CD4-positive, alpha-beta T cell treated with Interleukin-4 for 4 hours (primary cell): ENCODE measurements at regions not wholly inside any gene's neighbourhood (a gene's known extent, or its start where the extent isn't known, plus 50 kb on each side); places are given as distances from the start of the nearest gene placed in this dataset.
"Not testable (repeated sequence)": the region's sequence is repeated elsewhere in the genome, so short reads cannot be mapped to it uniquely, and the experiment has no call there.

Experiments used
- DNase-seq: peaks from one replicate; pipeline ENCODE4 v3.0.0-alpha.2; 2020

- no peak for DNase-seq
These were observed 714.3 kb downstream of the MATN1 start for GRCh38 chr1:30008998-30009657.

DNA sequence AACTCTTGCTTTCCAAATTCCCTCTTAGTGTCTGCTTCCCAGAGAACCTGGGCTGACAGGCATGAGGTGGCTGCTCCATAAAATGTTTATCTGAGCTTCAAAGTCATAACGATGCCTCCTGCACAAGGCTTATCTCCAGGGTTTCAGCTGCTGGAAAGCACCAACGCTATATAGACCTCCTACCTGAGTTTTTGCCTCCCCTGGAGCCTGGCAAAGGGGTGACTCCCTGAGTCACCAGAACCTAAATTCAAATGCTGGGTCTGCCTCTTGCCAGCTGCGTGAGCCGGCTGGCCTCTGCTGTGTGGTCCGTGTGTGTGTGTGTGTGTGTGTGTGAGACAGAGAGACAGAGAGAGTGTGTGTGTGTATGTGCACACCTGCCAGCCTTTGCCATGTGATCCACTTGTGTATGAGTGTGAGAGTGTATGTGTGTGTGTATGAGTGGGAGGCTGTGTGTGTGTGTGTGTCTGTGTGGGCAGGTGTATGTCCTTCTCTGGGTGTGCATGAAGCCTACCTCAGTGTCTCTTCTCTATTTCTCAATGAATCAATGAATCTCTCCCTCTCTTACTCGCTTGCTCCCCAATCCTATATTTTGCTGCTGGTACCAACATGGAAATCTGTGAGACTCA lies 714.9 kb downstream of the MATN1 start:
- DNase-seq, result no peak

DNA sequence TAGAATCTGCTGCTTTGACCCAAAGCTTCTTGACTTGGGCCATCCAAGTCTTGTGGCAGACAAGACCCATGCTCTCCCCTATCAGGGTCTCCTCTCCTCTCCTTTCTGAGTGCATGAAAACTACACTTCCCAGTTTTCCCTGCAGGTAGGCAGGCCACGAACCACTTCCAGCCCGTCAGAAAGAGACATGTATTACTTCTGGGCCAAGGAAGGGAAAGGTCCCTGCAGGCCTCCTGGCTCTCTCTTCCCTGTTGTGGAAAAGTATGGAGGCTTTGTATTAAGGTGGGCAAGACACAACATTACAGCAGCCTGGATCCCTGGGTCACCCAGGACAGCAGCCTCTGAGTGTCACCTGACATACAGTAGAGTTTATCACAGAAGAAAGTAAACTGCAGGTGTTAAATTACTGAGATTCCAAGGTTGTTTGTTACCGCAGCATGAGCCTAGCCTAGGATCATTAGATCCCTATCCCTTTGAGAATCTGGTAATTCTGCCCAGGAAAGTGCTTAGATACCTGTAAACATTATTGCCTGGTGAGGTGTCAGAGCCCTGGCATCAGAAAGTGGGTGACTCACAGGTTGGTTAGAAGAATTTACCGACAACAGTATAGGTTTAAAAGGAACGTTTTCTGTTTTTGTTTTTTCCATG lies 717.3 kb downstream of the MATN1 start:
- DNase-seq, result no peak

DNA sequence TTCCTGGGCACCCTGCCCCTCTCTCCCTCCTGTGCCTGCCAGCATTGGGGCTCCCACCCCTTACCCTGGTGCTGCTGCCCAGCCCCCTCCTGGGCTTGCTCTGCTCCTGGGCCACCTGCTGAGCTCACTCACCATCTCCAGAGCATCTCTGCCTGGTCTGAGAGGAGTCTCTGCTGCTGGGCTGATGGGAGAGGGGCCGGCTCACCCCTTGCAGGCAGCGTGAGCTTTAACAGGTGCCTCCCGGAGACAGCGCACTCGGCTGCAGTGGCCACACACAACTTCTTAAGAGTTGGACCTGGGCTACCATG lies 721.7 kb downstream of the MATN1 start:
- DNase-seq, result no peak

DNA sequence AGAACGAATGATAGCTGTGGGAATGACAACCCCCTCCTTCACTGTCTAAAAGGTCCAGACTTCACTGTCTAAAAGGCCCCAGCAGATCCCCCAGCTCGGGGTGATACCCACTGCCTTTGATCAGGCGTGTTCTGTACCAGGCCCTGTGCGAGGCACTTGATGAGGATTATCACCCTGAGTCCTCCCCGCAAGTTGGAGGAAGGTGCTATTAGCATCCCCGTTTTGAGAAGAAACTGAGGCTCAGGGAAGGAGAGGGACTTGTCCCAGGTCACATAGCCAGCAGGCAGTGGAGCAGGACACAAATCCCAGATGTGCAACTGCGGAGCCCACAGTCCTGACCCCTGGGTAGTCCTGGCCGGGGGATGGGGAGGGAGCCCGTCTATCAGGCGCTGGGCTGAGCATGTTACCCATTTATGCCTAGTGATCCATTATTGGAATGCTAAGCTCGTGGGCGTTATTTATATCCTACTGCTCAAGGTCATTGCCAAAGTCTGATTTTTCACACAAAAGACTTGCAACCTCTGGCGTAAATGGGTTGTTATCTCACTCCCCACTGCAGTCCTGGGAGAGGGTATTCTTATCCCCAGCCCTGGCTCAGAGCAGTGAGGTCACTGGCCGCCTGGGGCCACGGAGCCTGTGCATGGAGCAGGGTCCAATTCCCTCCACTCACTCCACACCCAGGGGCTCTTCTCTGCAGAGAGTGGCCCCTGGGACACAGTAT lies 722.2 kb downstream of the MATN1 start:
- DNase-seq, result no peak

- DNase-seq, result no peak
These were observed 723.1 kb downstream of the MATN1 start for GRCh38 chr1:30000266-30000665.

GRCh38 chr1:29999595-29999994 lies 723.8 kb downstream of the MATN1 start:
- DNase-seq, result no peak

GRCh38 chr1:29998686-29999085 lies 724.7 kb downstream of the MATN1 start:
- no peak for DNase-seq

- DNase-seq, result not testable (repeated sequence)
These were observed 725.6 kb downstream of the MATN1 start for GRCh38 chr1:29997818-29998217.

GRCh38 chr1:29993950-29994349 lies 729.4 kb downstream of the MATN1 start:
- no peak for DNase-seq

DNA sequence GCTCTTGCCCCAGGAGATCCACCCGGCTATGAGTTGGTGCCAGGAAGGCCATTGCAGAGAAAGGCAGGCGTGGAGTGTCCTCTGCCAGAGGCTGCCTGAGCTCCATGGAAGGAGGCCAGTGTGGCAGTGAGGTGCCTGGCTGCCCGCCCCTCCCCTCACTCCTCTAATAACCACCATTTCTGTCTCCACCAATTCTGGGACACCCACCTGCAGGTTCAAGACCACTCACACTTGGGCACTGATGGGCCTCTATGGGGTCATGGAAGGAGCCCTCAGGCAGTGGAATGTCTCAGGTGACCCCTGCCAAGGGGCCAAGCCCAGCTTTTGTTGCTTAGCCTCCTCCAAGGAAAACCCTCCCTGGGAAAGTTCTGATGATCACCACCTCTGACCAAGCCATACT lies 731.6 kb downstream of the MATN1 start:
- DNase-seq, result no peak

GRCh38 chr1:29991025-29991424 lies 732.4 kb downstream of the MATN1 start:
- no peak for DNase-seq

- DNase-seq, result no peak
These were observed 733.1 kb downstream of the MATN1 start for GRCh38 chr1:29990304-29990703.

DNA sequence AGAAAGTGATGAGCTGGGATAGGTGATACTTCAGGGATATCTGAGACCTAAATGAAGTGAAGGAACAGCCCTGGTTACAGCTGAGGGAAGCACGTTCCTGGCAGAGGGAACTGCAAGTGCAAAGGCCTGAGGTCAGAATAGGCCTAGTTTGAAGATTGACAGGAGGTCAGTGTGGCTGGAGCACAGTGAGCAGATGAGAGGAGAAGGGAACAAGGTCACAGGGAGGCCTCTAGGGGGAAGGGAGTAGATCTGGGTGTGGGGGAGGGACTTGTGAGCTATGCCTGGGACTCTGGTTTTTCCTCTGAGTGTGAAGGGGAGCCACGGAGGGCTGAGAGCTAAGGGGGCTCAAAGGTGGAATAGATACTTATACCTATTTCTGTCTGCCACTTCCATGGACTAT lies 736.4 kb downstream of the MATN1 start:
- no peak for DNase-seq

DNA sequence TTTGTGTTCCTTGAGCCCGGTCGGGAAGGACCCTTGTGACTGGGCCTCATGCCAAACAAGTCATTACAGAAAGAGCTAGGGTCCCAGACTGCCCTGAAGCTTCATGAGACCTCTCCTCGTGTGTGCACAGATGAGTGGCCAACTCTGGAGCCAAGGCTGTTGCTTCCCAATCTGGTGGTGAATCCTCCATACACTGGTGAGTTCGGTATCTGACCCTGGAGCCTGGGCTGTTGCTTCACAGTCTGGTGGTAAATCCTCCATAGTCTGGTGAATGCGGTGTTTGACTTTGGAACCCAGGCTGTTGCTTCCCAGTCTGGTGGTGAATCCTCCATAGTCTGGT lies 737.8 kb downstream of the MATN1 start:
- DNase-seq, result no peak

DNA sequence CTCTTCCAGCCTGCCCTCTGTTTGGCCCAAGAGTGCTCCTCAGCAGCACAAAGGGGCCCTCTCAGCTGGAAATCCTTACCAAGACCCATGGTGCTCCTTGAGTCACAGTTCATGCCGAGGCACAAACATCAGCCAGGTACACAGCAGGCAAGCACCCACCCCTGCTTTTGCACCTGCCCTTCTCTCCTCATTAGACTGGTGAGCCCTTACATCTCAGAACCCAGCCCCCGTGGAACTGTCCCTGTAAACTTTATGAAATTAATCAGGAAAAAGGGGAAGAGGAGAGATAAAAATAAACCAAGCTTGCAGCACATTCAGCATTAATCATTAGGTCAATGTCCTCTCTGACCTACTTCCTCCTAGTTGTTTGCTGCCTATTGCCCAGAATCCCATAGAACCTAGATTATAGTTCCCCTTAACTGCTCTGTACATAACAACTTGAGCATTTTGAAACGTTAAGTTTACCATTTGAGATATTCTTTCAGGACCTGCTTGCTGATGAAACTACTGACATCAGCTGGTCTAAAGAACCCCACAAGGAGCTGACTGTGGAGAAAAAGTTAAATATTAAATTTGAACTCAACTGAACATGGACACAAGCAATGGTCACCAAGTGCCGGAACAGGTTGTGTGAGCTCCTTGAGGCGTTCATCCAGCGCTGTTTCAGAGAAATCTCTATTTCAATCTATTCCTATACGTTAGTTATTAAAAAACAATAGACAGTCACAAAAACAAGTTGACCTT lies 738.4 kb downstream of the MATN1 start:
- no peak for DNase-seq

DNA sequence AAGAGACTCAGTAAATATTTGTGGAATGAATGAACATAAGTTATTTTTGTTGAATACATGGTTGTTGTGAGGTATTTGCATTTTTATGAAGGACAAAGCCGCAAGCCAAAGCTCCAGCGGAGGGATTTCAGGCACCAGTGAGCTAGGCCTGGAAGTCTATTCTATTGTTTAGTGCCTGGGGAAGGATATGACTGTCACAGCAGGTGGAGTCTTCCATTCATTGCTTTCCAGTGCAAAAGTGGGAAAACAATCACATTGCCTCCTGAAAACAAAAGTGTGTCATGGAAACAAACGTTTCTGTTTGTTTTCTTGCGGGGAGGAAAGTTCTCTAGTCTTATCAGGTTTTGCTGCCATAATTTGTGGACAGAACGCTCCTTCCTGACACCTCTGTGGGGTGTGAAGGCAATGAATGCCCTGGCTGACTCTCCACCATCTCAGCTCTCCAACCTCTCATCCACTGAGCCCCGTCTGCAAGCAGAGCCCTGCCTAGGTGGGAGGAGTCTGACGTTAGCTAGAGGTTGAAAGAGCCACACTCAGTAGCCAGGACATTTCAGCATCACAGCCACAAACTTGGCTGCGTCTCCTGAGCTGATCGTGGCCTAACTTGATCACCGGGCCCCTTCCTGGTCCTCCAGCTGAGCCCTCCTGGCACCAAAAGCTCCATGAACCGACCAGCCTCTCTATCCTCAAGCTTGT lies 739.1 kb downstream of the MATN1 start:
- no peak for DNase-seq

DNA sequence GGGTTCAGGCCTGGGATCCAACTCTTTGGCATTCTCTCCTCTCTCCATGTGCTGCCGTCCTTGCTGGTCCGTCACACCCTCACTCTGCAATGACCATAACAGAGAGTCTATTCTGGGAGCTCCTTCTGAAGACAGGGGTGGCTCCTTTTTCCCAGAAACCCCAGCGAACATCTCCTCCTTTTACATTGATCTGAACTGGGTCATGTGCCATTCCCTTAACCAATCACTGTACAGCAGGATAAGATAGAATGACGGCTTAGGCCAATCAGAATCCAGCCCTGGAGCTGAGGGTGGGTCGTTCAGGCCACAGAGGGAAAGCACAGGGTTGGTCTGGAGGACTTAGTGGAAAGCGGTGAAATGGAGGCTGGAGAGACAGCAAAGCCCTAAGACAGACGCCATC lies 740.1 kb downstream of the MATN1 start:
- no peak for DNase-seq

DNA sequence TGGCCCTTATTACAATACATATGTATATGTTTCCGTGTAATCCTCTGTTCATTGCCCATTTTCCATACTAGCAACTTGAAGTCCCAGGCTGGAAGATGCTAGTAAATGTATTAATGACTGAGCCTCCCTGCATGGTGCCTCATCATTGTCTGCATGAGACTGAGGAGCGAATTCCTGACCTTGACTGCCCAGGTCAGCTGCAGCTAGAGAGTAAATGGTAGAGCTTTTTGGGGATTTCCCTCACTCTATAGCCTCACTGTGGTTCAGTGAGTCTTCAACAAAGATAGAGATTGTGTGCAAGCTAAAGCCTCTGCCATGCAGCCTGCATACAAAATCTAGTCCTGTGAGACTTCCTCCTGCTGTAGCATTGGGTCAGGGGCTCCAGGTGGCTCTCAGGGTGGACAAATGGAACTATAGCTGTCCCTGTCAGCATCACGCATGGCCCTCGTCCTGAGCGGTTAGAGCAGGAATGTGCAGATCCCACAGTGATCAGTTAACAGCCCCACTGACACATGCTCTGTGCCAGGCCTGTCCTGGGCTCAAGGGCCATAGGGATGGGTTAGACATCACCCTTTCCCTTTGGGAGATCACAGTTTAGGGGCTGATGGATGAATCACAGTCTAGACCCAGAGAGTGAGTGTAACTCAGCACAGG lies 741.7 kb downstream of the MATN1 start:
- no peak for DNase-seq

- no peak for DNase-seq
These were observed 741.2 kb downstream of the PTPRU start for GRCh38 chr1:29977550-29977949.

GRCh38 chr1:29975036-29975694 lies 738.8 kb downstream of the PTPRU start:
- DNase-seq, result no peak

GRCh38 chr1:29974316-29974724 lies 738.0 kb downstream of the PTPRU start:
- no peak for DNase-seq
